ENCODE measurements at regions not wholly inside any gene's neighbourhood (a gene's known extent, or its start where the extent isn't known, plus 50 kb on each side); places are given as distances from the start of the nearest gene placed in this dataset.

- no peaks in the 10 kb centered on the region for H3K27me3 ChIP-seq (ENCODE audit: insufficient read depth, low read length)
- CTCF ChIA-PET, result no interaction called here
- H3K79me2 ChIP-seq (ENCODE audit: insufficient read depth, low read length), result no peaks in the 10 kb centered on the region
- no peaks in the 10 kb centered on the region for H3K9me3 ChIP-seq (ENCODE audit: control insufficient read depth in 1 of 2, insufficient read depth in 1 of 2, low read depth in 1 of 2, low read length in 2 of 2)
- H3K36me3 ChIP-seq (ENCODE audit: control insufficient read depth in 1 of 2, insufficient read depth in 2 of 2, low read length in 2 of 2), result no peaks in the 10 kb centered on the region
- TF ChIP-seq ATF3 (IDR thresholded peaks at IDR 0.05) (no peak), ZBTB33 (IDR thresholded peaks at IDR 0.05; ENCODE audit: extremely low read depth, insufficient replicate concordance, low read length) (no peak), SIN3A (IDR thresholded peaks at IDR 0.05; ENCODE audit: low read depth) (no peak), SRF (IDR thresholded peaks at IDR 0.05; ENCODE audit: low read depth) (no peak), TCF7L2 (IDR thresholded peaks at IDR 0.05; ENCODE audit: borderline replicate concordance, extremely low read depth, insufficient read depth, insufficient read length) (no peak), POLR2AphosphoS5 (IDR thresholded peaks at IDR 0.05; ENCODE audit: low read depth, low read length) (no peak), RAD21 (IDR thresholded peaks at IDR 0.05; ENCODE audit: low read depth) (no peak), ELF1 (IDR thresholded peaks at IDR 0.05; ENCODE audit: borderline replicate concordance, low read depth) (no peak), CBX3 (IDR thresholded peaks at IDR 0.05; ENCODE audit: low read depth) (no peak), ZNF274 (IDR thresholded peaks at IDR 0.05; ENCODE audit: low read depth, low read length) (no peak), JUND (IDR thresholded peaks at IDR 0.05) (no peak)
- H3K4me3 ChIP-seq (replicated peaks in 1 of 2; ENCODE audit: low read depth in 1 of 2, low read length in 2 of 2), result no peak overlapping the region
- H3K4me2 ChIP-seq (ENCODE audit: low read length), result no peak overlapping the region
- RAD21 ChIA-PET (ENCODE audit: low non-redundant PET in 1 of 2, low total read pairs in 2 of 2, uncharacterized antibody in 2 of 2, unreplicated experiment in 2 of 2), result no interaction called here
- no peaks in the 10 kb centered on the region for H3K9me2 ChIP-seq (ENCODE audit: insufficient read depth)
- no peaks in the 10 kb centered on the region for H4K20me1 ChIP-seq (ENCODE audit: insufficient read depth)
- H3K4me1 ChIP-seq (ENCODE audit: control insufficient read depth in 1 of 2, insufficient read depth in 2 of 2, low read length in 2 of 2), result peaks cover 6 to 23% of the 10 kb centered on the region in 2 experiments
- no peak overlapping the region for H2AFZ ChIP-seq (ENCODE audit: low read depth, low read length, poor library complexity, severe bottlenecking)
- H3K9ac ChIP-seq (ENCODE audit: low read length), result no peak overlapping the region
- no peak overlapping the region for H3K27ac ChIP-seq (ENCODE audit: low read depth, low read length)
- POLR2A ChIA-PET, result no interaction called here
- ATAC-seq, result no peak
- intact Hi-C loops (cut with micrococcal nuclease), result no loop called here
- BruUV-seq (replicated peaks), result no TSS peak
- DNase-seq (ENCODE audit: low read depth, low spot score), result no peak
Observed at GRCh38 chr6:132068766-132069165, 117.6 kb upstream of the CCN2 start.

Data from HCT116 (cell line).